GM21390 (cell line): ENCODE measurements at regions not wholly inside any gene's neighbourhood (a gene's known extent, or its start where the extent isn't known, plus 50 kb on each side); places are given as distances from the start of the nearest gene placed in this dataset.
"Not testable (repeated sequence)": the region's sequence is repeated elsewhere in the genome, so short reads cannot be mapped to it uniquely, and the experiment has no call there.

Experiments used
- ATAC-seq: cut with Tn5 transposase; IDR thresholded peaks from one replicate; pipeline ENCODE4 v1.9.1; 2021; ENCODE audit not compliant: unreplicated experiment

DNA sequence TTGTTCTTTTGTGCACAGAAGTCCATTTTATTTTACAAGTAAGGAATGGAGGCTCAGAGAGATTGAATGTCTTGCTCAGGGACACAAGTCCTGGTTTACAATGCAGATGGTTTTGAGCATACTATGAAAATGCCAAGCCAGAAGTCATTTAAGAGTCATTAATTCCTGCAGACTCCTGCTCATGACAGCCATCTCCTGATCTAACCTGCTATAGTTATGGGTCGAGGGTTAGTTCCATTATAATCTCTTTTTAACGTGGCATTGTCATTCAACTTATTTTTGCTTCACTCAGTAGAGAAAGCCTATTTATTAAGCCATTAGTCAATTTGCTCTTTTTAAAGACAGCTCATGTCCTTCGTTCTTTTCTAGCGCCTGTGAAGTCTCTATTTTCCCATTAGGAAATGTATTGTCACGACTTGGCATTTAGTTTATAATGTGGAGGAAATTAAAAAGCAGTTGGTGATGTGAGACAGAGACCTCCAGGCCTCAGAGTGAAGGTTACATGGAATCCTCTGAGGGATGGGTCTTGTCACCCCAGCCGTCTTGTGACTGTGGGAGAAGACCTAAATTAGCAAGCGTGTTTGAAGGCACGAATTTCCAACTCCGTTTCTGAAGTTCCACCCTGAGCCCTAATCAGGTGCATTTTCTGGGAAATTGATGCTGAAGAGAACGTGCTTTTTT lies 84.1 kb downstream of the ACTBL2 start:
- ATAC-seq, result no peak

DNA sequence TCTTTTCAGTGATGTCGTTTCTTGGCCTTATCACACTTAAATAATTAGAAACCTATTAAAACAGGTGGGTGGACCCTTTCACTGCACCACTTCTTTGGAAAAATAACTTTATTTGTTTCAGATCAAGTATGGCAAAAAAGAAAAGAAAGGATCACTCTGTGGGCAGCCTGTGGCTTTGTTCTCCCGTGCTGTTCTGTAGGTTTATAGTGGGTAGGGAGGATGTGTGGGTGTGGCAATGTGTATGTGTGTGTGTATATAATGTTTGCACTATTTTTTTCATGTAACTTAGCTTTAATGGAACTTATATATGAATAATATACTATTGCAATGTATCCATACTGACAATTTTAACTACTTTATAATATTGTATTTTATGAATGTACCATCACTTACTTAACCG lies 85.9 kb downstream of the ACTBL2 start:
- ATAC-seq, result no peak

DNA sequence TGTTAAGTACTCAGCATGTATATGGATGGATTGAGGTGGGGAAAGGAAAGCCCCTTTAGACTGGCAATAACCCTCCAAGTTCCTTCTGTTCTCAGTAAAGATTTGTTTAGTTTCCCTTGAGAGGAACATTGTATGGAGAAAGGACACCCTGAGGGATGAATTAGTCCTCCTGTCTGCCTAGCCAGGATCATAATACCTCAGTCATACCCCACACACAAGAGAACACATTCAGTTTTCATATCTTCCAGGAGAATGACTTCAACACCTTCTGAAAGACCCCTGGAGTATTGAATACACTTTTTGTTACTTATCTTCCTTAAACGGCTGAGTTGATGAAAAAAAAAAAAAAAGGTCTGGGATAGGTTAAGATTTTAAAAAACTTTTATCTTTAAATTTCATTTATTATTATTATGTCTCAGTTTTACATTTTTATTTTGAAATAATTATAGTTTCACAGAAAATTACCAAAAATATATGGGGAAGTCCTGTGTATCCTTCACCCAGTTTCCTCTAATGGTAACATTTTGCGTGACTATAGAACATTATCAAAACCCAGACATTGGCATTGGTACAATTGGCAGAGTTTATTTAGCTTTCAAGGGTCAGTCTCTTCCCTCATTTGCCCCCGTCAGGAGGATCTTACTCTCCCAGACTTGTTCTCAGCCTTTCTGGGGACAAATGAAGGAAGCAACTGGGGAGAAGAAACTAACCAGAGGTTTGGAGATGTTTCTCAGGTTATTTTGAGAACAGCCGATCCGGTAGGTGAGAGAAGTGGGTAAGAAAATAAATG lies 88.0 kb downstream of the ACTBL2 start:
- no peak for ATAC-seq

DNA sequence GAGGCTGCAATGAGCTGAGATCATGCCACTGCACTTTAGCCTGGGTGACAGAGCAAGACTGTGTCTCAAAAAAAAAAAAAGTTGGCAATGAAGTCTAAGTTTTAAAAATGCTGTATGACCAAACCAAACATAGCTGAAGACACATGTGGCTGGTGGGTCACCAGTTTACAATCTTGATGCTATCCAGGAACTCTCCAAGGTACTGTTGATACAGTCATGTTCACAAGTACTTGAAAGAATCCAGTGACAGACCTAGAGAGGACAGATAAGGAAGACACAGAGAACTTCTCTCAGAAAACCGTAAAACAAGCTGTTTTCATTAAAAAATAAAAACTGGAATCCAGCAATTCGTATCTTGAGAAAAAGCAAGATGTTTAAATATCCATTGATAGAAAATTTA lies 95.7 kb downstream of the ACTBL2 start:
- ATAC-seq, result no peak

DNA sequence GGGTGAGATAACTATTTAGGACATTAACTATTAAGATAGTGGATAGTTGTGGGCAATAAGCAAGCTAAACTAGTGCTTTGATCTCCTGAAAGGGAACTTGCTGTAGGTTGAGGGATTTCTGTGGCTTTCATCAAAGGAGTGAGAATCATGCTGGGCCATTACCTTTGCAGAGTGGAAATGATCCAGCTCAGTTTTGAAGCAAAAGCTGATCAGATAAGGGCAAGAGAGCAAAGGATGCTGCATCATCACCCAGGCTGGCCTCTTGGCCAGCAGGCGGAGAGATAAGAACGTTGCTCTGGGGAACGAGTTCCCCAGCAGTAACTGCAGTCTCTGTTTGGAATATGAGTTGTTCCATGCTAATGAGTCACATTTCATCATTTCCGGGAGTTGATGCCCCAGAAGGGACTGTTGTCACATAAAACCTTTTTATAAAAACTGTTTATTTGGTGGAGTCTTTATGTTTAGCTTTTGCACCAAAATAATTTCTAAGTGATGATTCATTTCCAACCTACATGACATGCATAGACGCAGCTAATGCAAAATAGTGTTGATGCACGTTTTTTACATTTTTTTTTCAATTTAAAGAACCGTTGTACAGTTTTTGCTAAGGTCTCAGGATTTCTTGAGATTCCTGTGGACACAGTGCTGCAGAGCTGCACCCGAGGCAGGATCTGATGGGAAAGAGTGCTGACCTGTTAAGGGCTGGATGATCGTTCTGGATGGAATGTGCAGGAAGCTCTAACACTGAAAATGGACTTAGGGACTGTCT lies 99.3 kb downstream of the ACTBL2 start:
- no peak for ATAC-seq

DNA sequence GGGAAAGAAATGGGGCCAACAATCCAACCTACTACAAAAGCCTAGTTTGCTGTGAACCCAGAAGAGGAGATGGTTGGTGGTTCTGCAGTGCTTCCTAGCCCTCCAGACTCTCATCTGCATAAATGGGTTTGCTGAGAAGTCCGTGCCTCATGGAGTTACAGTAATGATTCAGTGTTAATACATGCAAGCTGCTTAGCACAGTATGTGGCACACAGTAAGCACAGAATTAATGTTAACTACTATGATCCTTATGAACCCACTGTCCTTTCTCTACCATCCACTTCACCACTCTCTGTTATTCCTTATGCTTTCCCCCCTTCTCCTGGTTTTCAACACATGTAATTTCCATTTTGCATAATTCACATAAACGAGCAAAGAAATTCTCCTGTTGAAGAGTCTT lies 100.0 kb downstream of the ACTBL2 start:
- ATAC-seq, result no peak

DNA sequence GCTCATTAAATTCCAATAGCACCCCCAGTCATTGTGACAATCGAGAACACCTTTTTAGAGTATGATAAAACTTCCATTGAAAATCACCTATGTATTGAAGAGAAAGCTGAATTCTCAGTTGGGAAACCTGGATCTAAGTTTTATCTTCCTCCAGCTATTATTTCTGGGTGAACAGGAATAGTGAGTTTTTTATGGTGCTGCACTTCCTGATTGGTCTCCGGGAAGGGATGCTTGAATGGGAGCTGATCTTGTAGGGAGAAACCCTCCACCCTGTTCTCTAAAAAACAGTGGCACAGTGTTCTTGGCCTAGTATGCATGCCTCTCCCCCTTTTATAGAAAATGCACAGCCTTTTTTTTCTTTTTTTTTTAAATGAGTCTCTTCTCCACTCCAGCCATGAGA lies 112.2 kb downstream of the ACTBL2 start:
- ATAC-seq, result no peak

DNA sequence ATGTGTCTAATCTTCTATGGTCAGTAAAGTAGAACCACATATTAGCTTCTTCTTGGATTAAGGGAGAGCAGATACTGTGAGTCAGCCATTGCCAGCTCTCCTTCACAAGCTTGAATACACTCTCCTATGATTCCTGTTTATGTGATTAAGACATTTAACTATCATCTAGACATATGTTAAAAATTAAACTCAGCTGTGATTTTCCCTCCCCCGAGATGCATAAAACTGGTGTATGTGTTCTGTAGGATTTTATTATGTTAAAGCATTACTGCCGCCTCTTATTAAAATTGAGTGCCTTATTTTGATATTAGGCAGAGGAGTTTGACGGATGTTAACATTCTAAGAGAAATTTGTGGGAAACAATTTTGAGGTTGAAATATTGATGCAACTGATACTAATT lies 114.6 kb downstream of the ACTBL2 start:
- ATAC-seq, result no peak

DNA sequence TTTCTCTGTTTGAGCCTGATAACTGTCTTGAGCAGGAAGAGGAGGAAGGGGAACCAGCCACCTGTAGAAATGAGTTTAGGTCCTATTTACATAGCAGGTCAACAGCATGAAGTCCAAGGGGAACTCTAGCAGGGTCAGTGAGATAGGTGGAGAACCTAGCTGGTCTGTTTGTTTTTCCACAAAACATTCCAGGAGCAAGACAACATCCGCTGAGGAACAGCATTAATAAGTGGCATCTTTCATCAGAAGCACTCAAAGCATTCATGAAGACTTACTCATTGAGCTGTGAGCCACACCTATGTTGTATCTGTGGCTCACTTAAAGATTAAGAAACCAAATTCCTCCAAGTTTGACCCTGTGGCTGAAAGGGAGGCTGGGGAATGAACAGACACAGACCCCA lies 115.9 kb downstream of the ACTBL2 start:
- ATAC-seq, result no peak

DNA sequence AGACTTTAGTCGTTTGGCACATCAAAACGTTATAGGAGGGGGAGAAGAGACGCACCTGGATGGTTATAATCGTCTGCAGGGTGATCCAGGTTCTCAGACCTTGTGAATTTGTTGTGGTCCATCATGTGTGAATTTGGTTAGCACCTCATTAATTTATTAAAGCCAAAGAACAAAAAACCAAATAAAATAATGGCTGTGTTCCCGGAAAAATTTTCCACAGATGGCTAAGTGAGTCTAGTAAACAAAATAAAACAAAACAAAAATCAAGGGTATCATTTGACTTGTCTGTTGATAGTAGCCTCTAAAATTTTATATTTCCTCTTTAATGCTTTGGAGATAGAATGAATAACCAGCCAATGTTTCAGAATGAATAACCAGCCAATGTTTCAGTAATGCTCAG lies 119.7 kb downstream of the ACTBL2 start:
- ATAC-seq, result no peak

DNA sequence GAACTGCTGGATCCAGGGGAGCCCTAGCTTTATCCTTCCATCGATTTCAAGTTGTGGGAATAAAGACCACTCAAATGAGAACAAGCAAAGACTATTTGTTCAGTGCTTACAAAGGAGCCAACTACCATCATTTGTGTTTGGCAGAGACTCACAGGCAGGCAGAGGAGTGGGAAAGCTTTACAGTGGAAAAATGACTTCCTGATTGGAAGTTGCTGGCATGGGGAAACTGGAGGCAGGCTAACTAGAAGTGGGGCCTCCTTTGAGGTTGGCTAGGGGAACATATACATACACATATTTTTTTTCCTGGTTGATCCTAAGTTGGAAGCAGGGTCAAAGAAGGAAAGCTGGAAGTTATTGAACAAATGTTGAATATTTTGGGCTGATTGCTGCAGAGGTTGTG lies 121.7 kb downstream of the ACTBL2 start:
- ATAC-seq, result no peak

DNA sequence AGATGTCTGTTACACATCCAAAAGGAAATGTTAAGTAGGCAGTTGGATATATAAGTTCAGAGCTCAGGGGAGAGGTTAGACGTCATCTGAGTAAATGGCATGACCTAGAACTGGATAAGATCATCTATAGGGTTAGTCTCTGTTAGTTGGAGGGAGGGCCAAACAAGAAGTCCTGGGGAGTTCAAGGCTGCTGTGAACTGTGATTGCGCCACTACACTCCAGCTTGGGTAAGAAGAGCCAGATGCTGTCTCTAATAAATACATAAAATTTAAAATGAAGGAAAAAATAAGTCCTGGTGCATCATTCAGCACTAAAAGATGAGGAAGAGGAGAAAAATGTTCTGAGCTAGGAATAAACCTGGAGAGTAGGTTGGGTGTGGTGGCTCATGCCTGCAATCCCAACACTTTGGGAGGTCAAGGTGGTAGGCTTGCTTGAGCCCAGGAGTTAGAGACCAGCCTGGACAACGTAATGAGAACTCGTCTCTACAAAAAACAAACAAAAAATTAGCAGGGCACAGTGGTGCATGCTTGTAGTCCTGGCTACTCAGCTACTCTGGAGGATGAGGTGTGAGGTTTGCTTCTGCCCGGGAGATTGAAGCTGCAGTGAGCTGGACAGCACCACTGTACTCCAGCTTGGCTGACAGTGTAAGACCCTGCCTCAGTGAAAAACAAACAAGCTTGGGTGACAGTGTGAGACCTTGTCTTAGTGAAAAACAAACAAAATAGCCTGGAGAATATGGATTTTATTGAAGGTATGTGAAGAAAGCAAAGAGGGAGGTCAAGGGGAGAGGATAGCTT lies 123.6 kb downstream of the ACTBL2 start:
- no peak for ATAC-seq

DNA sequence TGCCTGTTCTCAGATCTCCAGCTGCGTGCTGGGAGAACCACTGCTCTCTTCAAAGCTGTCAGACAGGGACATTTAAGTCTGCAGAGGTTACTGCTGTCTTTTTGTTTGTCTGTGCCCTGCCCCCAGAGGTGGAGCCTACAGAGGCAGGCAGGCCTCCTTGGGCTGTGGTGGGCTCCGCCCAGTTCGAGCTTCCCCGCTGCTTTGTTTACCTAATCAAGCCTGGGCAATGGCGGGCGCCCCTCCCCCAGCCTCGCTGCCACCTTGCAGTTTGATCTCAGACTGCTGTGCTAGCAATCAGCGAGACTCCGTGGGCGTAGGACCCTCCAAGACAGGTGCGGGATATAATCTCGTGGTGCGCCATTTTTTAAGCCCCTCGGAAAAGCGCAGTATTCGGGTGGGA lies 125.8 kb downstream of the ACTBL2 start:
- not testable (repeated sequence) for ATAC-seq

DNA sequence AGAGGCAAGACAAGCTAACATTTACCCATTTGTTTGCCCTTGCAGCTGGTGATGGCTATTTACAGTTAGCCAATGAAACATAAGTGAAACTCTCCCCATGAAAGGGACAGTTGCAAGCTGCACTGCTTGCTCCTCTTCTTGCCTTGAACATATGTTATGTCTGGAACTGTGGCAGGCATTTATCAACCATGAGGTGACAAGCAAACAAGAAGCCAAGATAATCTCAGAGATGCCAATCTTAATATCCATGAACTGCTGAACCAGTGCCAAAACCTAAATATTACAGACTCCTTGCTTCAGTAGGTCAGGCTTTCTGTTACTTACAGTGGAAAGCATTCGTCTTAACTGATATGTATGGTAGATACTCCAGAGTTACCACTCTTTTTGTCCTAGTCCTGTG lies 133.4 kb downstream of the ACTBL2 start:
- no peak for ATAC-seq

DNA sequence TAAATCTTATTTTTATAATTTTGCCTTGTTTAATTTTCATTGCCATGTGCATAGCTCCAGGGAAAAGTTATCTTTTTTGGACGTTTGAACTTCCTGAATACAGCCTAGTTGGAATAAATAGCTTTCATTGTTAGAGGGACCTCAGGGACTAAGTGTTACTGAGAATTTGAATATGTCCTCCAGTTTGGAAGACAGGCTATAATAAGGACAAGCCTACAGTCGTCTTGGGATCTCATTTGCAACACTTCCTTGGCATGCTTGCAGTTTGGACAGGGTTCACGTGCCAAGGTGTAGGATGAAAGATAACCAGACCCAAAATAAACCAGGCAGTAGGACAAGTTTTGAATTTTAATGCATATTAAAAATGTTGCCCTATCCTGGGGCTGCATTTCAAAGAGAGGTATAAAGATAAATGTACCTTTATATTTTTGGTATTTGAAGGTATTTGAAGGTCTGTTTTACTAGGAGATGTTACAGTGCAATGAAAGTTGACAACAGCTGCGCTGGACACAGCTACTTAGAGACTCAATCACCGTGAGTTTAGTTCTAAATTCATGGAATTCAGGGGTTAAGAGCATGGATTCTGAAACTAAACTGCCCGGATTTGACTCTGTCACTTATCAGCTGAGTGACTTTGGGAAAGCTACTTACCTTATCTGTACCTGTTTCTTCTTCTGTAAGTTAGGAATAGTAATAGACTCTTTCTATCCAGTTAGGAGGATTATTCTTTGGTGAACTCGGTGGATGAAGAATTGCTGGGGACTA lies 134.1 kb downstream of the ACTBL2 start:
- no peak for ATAC-seq

DNA sequence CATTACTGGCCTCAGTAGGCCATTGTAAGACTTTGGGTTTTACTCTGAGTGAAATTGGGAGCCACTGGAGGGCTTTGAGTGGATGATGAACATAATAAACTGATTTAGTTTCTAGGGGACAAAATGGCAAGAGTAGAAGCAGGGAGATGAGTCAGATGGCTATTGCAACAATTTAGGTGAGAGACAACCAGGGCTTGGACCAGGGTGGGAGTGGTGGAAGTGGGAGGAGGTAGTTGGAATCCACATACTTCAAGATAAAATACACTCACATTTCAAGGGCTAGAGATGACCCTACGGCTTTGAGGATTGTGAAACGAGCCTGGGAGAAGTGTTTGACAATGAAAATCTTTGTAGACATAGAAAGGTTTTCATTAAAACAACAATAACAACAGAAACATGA lies 136.3 kb downstream of the ACTBL2 start:
- ATAC-seq, result no peak

DNA sequence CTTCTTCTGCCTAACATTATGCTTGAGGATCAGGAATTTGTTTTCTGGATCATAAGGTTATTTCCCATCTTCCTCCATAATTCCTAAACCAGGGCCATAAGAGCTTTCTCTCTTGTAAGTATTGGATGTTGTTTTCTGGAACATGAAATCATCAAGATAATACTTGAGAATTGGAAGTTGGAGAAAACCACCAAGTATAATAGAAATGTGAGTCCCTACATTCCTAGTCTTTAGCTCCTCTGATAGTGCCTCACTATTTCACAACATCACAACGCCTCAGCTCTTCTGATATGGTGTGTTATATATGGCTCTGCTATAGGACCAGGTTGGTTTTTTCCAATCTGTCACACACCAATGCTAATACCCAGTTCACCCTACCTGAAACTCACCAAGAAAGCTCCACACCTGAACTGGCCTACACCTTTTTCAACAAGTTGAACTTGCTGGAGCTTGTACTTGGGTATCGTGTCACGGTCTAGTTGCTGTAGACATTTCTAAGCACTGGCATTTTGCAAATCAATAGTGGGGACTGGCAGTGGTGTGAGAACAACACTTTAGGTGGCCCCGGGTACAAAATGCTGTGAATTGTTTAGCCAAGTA lies 141.1 kb downstream of the ACTBL2 start:
- no peak for ATAC-seq

DNA sequence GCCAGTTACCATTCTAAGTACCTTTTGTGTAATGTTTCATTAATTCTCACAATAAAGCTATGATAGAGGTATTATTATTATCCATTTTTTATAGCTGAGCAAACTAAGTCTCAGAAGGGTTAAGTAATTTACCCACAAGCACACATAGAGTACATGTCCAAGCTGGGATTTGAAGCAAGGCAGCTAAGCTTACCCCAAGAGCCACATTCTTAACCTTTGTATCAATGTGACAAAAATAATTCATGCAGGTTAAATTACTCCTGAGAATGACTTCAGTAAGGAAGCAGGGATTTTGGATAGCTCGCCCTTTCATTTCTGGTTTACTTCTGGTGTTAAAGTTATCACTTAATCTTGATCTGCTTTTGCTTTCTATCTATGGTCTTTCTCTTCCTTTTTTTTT lies 141.9 kb downstream of the ACTBL2 start:
- no peak for ATAC-seq

DNA sequence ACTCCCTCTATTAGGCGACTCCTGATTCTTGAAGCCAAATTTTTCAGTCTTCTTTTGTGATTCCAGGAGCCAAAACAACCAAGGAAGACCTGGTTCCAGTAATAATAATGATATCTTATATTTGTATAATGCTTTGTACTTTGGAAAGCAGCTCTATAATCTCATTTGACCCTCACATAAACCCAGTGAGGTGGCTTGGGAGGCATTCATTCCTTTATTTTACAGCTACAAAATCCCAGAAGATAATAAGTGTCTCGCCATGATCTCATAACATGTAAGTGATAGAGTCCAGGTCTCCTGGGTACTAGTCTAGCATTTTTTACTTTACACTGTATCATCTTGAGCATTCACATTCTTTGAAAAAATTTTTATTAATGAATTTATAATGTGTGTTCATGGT lies 143.1 kb downstream of the ACTBL2 start:
- no peak for ATAC-seq

DNA sequence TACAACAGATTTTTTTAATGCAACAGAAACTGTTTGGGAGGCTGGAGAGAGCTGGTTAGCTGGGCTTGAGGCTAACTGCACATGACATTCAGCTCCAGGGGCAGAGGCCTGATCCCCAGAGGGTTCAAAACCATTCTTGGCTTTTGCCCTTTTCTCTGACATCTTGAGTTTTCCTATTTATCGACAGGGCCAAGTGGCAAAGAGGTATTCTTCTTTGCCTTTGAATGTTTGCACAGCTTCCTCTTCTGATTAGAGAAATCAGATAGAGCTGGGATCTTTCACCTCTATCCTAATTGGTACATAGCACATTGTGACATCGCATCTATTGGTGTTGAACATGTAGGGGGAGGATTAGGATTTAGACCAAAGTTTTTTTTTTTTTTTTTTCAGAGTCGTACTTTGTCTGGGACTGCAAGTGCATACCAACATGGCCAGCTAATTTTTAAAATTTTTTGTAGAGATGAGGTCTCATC lies 143.7 kb downstream of the ACTBL2 start:
- no peak for ATAC-seq
